ENCODE measurements at regions not wholly inside any gene's neighbourhood (a gene's known extent, or its start where the extent isn't known, plus 50 kb on each side); places are given as distances from the start of the nearest gene placed in this dataset.

DNA sequence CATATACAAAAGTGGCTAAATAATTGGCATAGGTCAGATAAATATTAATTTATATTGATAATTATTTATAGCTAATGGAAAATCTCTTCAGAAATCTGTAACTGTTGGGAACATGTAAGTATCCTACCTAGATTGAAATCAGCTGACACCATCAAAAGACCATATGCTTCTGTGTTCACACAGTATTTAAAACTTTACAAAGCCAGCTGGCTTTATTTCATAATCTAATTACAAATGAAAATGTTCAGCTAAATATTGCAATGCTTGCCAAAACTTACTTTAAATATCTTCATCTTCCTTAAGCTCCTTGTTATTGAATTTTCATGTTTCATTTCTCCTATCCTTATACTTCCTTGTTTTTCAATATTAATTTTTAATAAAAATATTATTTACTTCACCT is 190.9 kb upstream of the DOK6 start:
- DNase-seq (ENCODE audit: low spot score) = no peak
- intact Hi-C loops (cut with DNase I) = no loop called here
- no peak for ATAC-seq

DNA sequence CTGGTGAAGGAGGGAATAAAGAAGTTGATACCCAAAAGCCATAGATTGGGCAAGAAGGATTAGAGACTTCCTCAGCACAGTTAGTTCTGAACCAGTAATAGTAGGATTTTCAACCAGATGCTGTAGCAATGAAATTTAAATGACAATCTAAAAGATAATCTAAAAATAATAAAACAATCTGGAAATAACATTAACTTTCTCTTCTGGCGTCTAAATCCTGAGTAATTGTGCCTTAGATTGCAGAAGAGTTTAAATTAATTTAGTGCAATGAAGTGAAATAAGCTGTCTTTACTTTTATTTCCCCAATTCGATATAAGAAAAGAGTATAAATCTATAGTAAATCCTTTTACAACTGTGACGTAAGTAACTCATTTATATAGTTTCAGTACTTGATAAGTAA is 186.8 kb upstream of the DOK6 start:
- ATAC-seq = no peak
- intact Hi-C loops (cut with DNase I) = no loop called here
- DNase-seq (ENCODE audit: low spot score) = no peak

GRCh38 chr18:69215161-69215560 is 185.5 kb upstream of the DOK6 start:
- intact Hi-C loops (cut with DNase I) = no loop called here
- DNase-seq (ENCODE audit: low spot score) (no peak), ATAC-seq (no peak)

GRCh38 chr18:69216321-69216720 is 184.4 kb upstream of the DOK6 start:
- DNase-seq (ENCODE audit: low spot score) = no peak
- intact Hi-C loops (cut with DNase I) = no loop called here
- ATAC-seq = no peak

DNA sequence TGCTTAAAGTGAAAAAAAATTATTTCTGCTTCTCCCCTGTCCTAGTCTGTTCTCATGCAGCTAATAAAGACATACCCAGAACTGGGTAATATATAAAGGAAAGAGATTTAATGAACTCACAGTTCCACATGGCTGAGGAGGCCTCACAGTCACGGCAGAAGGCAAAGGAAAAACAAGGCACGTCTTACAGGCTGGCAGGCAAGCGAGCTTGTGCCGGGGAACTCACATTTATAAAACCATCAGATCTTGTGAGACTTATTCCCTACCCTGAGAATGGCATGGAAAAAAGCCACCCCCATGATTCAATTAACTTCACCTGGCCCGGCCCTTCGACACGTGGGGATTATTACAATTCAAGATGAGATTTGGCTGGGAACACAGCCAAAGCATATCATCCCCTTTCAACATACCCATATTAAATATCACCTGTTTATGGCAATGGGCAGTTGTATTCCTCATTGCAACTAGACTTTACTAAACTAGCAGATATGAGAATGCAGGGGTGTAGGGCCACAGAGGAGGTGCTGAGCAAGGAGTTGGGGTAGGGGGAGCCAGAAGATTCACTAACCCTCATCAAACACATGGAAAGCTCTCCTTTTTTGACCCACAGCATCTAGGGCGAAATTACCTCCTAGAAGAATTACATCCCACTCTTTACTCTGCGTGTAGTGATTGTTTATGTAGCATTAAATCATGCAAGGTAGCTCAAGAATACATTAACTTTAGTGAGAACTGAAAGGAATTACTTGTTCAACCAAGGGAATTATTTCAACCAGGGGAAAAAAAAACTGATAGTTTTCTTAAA is 183.3 kb upstream of the DOK6 start:
- intact Hi-C loops (cut with DNase I) = no loop called here
- ATAC-seq = no peak
- no peak for DNase-seq (ENCODE audit: low spot score)

DNA sequence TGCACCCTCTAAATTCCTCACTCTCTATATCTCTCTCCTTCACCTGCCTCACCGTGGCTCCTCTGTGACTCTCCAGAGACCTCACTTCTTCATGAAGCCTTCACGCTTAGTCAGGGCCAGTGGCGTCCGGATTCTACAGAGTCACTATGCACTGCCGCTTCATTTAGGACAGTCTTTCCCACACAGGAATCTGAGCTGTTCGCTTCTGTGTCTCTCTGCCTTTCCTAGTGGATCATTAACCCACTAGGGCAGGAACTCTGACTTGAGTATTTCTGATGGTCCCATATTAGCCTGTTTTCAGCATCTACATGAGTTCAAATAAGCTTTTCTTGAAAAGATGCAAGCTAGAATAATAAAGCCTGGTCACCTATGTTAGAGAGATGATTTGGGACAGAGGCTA is 180.2 kb upstream of the DOK6 start:
- intact Hi-C loops (cut with DNase I) = no loop called here
- no peak for DNase-seq (ENCODE audit: low spot score)
- ATAC-seq = no peak

GRCh38 chr18:69222089-69222488 is 178.6 kb upstream of the DOK6 start:
- ATAC-seq (no peak), DNase-seq (ENCODE audit: low spot score) (no peak)
- intact Hi-C loops (cut with DNase I) = no loop called here

GRCh38 chr18:69226971-69227370 is 173.7 kb upstream of the DOK6 start:
- DNase-seq (ENCODE audit: low spot score) (no peak), ATAC-seq (no peak)
- intact Hi-C loops (cut with DNase I) = no loop called here

DNA sequence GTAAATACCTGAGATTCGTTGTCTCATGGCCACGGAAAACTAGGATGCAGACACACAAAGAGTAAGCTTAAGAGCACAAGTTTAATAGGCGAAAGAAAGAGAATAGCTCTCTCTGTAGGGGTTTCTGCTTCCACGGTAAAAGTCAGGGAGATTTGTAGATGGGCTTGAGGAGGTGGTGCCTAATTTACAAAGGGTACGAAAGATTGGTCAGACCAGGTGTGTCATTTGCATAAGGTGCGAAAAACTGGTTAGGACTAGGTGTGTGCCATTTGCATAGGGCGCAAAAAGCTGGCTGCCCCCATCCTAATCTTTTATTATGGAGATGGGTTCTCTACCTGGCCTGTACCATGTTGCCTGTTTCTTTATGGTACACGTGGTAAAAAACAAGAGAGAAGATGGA is 170.5 kb upstream of the DOK6 start:
- ATAC-seq = no peak

GRCh38 chr18:69233465-69234054 is 167.1 kb upstream of the DOK6 start:
- no peak for DNase-seq (ENCODE audit: low spot score)
- no peak for ATAC-seq
- intact Hi-C loops (cut with DNase I) = no loop called here

More for the DNA sequence above, 170.5 kb upstream of the DOK6 start:
- no peak for DNase-seq (ENCODE audit: low spot score)
- intact Hi-C loops (cut with DNase I) = no loop called here

- intact Hi-C loops (cut with DNase I) = no loop called here
- no peak for ATAC-seq
- DNase-seq (ENCODE audit: low spot score) = no peak
Observed at GRCh38 chr18:69239849-69240674, 160.6 kb upstream of the DOK6 start.

DNA sequence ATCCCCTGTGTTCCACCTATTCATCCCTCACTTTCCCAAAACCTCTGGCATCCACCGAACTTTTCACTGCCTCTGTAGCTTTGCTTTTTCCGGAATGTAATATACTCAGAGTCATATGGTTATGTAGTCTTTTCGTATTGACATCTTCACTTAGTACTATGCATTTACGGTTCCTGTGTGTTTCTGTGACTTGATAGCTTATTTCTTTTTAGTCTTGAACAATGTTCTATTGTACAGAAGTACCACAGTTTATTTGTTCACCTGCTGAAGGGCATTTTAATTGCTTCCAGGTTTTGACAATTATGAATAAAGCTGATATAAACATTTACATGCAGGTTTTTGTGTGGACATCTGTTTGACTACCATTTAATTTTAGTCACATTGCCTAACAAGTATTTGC is 154.7 kb upstream of the DOK6 start:
- intact Hi-C loops (cut with DNase I) = no loop called here
- DNase-seq (ENCODE audit: low spot score) (no peak), ATAC-seq (no peak)

GRCh38 chr18:69250305-69251151 is 150.2 kb upstream of the DOK6 start:
- no peak for DNase-seq (ENCODE audit: low spot score)
- ATAC-seq = no peak
- intact Hi-C loops (cut with DNase I) = no loop called here

DNA sequence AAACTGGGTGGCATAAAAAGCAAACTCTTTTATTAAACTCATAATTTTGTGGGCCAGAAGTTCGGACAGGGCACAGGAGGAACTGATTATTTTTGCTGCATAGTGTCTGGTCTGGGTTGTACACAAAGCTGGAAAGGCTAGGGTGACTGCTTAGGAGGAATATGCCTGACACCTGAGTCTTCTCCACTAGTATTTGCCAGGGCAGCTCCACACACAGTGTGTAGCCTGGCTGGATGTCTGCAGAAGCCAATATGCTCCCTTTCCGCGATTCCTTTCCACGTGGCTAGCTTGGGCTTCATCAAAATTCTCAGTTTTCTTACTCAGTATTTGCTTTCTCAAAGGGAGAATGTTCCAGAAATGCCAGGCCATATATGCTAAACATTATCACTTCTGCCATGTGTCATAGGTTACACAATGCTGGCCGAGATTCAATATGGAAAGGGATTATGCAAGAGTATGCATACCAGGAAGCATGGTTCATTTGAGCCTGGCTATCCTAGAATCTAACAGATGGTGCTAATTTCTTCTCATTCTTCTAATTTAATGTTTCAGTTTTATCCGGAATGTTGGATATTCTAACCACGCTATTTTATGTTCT is 142.7 kb upstream of the DOK6 start:
- DNase-seq (ENCODE audit: low spot score) (no peak), ATAC-seq (no peak)
- intact Hi-C loops (cut with DNase I) = no loop called here

GRCh38 chr18:69259282-69259681 is 141.4 kb upstream of the DOK6 start:
- no peak for DNase-seq (ENCODE audit: low spot score)
- intact Hi-C loops (cut with DNase I) = no loop called here
- ATAC-seq = no peak

- intact Hi-C loops (cut with DNase I) = no loop called here
- ATAC-seq (no peak), DNase-seq (ENCODE audit: low spot score) (no peak)
Observed at GRCh38 chr18:69261406-69261805, 139.3 kb upstream of the DOK6 start.

- no peak for ATAC-seq
- intact Hi-C loops (cut with DNase I) = no loop called here
- DNase-seq (ENCODE audit: low spot score) = no peak
Observed at GRCh38 chr18:69265656-69266055, 135.0 kb upstream of the DOK6 start.

GRCh38 chr18:69267895-69268294 is 132.8 kb upstream of the DOK6 start:
- ATAC-seq (no peak), DNase-seq (ENCODE audit: low spot score) (no peak)
- intact Hi-C loops (cut with DNase I) = no loop called here

DNA sequence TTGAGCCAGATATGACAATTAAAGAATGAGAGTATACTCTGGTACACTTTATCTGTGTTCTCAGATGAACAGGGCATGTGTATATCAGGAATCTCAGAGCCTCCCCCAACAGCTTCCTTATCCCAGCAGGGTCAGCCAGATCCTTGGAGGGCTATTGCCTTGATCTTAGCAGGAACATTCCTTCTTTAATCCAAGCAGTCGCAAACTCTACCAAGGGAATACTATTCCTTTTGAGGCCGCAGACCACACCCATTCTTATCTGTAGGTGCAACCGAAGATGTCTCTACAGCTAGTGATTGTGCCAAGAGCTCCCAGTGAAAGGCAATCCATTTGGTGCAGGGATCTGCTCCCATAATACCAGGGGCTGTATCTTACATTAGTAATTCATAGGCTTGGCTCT is 118.3 kb upstream of the DOK6 start:
- intact Hi-C loops (cut with DNase I) = no loop called here
- DNase-seq (ENCODE audit: low spot score) = no peak
- no peak for ATAC-seq
